ENCODE measurements at regions not wholly inside any gene's neighbourhood (a gene's known extent, or its start where the extent isn't known, plus 50 kb on each side); places are given as distances from the start of the nearest gene placed in this dataset.
A peak's percentile ranks its signal among the peaks of the same experiment; 100 is the strongest.

- Mint-ChIP-seq H3K9me3 (peaks cover 9% of the 10 kb centered on the region; the same call in 1 of the 2 replicates), H3K27me3 (ENCODE audit: low read depth) (no peaks in the 10 kb centered on the region; the same call in 1 of the 2 replicates), H3K27ac (no peak overlapping the region), H3K36me3 (peaks cover 2% of the 10 kb centered on the region; the same call in 1 of the 2 replicates), H3K4me1 (peaks cover 36% of the 10 kb centered on the region), H3K4me3 (no peak overlapping the region)
- TF ChIP-seq ESRRA (CRISPR knock-in tag; IDR thresholded peaks at IDR 0.05; ENCODE audit: borderline replicate concordance) (no peak), ATF1 (CRISPR knock-in tag; IDR thresholded peaks at IDR 0.05) (no peak), NFE2L1 (CRISPR knock-in tag; IDR thresholded peaks at IDR 0.05) (no peak)
- POLR2A ChIA-PET, result no interaction called here
- ATAC-seq, result no peak
- CTCF ChIA-PET, result no interaction called here
- no peak for DNase-seq (ENCODE audit: low spot score)
These were observed 201.8 kb upstream of the UGT8 start for GRCh38 chr4:114396808-114397207.

- DNase-seq (ENCODE audit: low spot score) (no peak), ATAC-seq (no peak; the same call in 1 of the 2 replicates)
- TF ChIP-seq HMGXB4 (CRISPR knock-in tag; IDR thresholded peaks at IDR 0.05) (no peak), KAT7 (CRISPR knock-in tag; IDR thresholded peaks at IDR 0.05; ENCODE audit: borderline replicate concordance) (no peak), IRF2 (CRISPR knock-in tag; IDR thresholded peaks at IDR 0.05; ENCODE audit: borderline replicate concordance, low read depth) (no peak), ZSCAN18 (CRISPR knock-in tag; IDR thresholded peaks at IDR 0.05) (no peak), ZNF425 (CRISPR knock-in tag; conservative IDR thresholded peaks at IDR 0.05) (no peak), TEAD1 (CRISPR knock-in tag; IDR thresholded peaks at IDR 0.05) (no peak), NFATC4 (CRISPR knock-in tag; IDR thresholded peaks at IDR 0.05) (no peak), HMGA2 (CRISPR knock-in tag; IDR thresholded peaks at IDR 0.05) (no peak), SOX15 (CRISPR knock-in tag; IDR thresholded peaks at IDR 0.05) (no peak), ATF2 (CRISPR knock-in tag; IDR thresholded peaks at IDR 0.05; ENCODE audit: borderline replicate concordance, low read depth) (no peak), ZNF232 (CRISPR knock-in tag; IDR thresholded peaks at IDR 0.05) (no peak), PRRX2 (CRISPR knock-in tag; IDR thresholded peaks at IDR 0.05) (no peak), MXD4 (CRISPR knock-in tag; IDR thresholded peaks at IDR 0.05; ENCODE audit: borderline replicate concordance) (no peak), FOXJ3 (CRISPR knock-in tag; IDR thresholded peaks at IDR 0.05; ENCODE audit: borderline replicate concordance) (no peak), ELF4 (CRISPR knock-in tag; IDR thresholded peaks at IDR 0.05; ENCODE audit: low read depth) (no peak)
- peaks cover 9% of the 10 kb centered on the region; the same call in 1 of the 2 replicates for H3K9me3 Mint-ChIP-seq
- ChIA-PET POLR2A (no interaction called here), CTCF (interaction anchor here (0.8 to 1.3 kb wide), 4 partner anchors 9 to 300 kb away, joined by 3 to 5 read pairs (median 3); no protein-coding TSS in a partner anchor)
- 0 out of 2 replicates have a peak overlapping the region, but pooled peaks have one; percentile 39 for H3K27ac Mint-ChIP-seq
- H3K27me3 Mint-ChIP-seq (ENCODE audit: low read depth), result no peaks in the 10 kb centered on the region; the same call in 1 of the 2 replicates
- H3K36me3 Mint-ChIP-seq, result peaks cover 4% of the 10 kb centered on the region; the same call in 1 of the 2 replicates
- H3K4me1 Mint-ChIP-seq, result peaks cover 31% of the 10 kb centered on the region
- no peak overlapping the region for H3K4me3 Mint-ChIP-seq
These were observed 200.2 kb upstream of the UGT8 start for GRCh38 chr4:114398410-114398809.

All from WTC11 (cell line).